ENCODE measurements at regions not wholly inside any gene's neighbourhood (a gene's known extent, or its start where the extent isn't known, plus 50 kb on each side); places are given as distances from the start of the nearest gene placed in this dataset.

DNA sequence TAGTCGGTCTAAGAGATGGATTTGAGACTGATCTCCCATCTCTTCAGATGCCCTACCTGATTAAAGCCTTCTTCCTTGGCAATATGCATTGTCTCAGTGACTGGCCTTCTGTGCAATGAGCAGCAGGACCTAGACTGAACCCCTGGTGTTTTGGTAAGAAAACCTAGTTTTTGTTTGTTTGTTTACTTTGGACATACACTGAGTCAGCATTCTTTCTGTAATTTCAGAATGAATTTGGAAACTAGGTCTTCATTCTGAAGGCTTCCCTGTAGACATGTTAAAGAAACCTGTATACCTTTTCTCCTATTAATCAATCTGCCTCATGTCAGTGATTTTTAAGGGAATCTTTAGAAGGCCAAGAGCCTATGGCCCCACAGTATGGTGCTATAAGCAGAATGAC, 597.5 kb upstream of the HTR2C start:
- no peak for DNase-seq (ENCODE audit: low read depth)
- TF ChIP-seq, protein P1, sequence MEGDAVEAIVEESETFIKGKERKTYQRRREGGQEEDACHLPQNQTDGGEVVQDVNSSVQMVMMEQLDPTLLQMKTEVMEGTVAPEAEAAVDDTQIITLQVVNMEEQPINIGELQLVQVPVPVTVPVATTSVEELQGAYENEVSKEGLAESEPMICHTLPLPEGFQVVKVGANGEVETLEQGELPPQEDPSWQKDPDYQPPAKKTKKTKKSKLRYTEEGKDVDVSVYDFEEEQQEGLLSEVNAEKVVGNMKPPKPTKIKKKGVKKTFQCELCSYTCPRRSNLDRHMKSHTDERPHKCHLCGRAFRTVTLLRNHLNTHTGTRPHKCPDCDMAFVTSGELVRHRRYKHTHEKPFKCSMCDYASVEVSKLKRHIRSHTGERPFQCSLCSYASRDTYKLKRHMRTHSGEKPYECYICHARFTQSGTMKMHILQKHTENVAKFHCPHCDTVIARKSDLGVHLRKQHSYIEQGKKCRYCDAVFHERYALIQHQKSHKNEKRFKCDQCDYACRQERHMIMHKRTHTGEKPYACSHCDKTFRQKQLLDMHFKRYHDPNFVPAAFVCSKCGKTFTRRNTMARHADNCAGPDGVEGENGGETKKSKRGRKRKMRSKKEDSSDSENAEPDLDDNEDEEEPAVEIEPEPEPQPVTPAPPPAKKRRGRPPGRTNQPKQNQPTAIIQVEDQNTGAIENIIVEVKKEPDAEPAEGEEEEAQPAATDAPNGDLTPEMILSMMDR (IDR thresholded peaks at IDR 0.05; ENCODE audit: insufficient read depth, low read length), result no peak
- no peak overlapping the region for H3K4me3 ChIP-seq (ENCODE audit: low read depth, low read length)

DNA sequence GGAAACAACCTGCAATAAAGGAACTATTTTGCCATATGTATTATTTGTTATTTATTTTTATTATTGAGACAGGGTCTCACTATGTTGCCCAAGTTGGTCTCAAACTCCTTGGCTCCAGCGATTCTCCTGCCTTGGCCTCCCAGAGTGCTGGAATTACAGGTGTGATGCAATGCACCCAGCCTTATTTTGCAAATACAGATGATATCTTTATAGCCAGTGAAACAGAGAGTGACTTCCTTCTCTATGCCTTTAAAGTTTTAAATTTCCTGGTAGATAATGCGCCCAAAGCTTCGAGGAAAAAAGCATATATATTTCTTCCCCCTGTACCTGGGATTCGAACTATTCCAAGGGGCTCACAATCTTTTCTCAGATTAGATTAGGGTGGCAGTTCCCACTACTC, 601.1 kb upstream of the HTR2C start:
- no peak for DNase-seq (ENCODE audit: low read depth)
- H3K4me3 ChIP-seq (ENCODE audit: low read depth, low read length), result no peak overlapping the region
- TF ChIP-seq, protein P1 (IDR thresholded peaks at IDR 0.05; ENCODE audit: insufficient read depth, low read length), result no peak

DNA sequence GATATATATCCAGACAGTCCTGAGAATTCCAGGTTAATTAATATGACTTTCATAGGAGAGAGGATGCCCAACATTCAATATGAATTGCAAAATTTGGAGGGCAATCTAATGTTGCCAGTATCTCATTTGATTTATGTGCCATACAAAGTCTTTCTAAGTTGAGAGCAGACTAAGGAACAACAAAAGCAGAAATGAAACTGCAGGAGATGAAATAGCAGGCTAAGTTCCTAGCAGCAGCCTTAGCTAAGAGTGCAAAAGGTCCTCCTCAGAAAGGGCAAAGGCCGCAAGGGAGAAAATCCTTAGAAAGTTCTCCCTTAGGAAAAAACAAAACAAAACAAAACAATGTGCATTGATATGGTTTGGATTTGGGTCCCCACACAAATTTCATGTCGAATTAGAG, 602.9 kb upstream of the HTR2C start:
- TF ChIP-seq, protein P1 (IDR thresholded peaks at IDR 0.05; ENCODE audit: insufficient read depth, low read length), result no peak
- no peak for DNase-seq (ENCODE audit: low read depth)
- H3K4me3 ChIP-seq (ENCODE audit: low read depth, low read length), result no peak overlapping the region

DNA sequence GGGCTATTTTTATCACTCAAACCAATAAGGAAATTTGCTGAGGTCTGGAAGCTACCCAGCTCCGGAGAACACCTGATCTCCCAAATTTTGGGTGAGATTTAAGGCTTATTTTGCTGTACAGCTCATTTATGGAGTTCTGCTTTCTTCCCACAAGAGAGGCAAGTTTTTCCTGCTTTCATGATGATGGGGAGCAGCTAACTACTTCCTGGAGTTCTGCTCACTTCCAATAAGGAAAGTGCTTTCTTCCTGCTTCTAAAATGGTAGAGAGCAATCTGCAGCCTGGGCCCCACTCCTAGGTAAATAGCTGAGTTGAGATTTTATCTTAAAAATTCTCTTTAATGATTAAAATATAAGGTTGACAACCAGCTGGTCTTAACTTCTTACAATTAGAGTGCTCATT, 606.0 kb upstream of the HTR2C start:
- TF ChIP-seq, protein P1 (IDR thresholded peaks at IDR 0.05; ENCODE audit: insufficient read depth, low read length), result no peak
- H3K4me3 ChIP-seq (ENCODE audit: low read depth, low read length), result no peak overlapping the region
- DNase-seq (ENCODE audit: low read depth), result no peak

DNA sequence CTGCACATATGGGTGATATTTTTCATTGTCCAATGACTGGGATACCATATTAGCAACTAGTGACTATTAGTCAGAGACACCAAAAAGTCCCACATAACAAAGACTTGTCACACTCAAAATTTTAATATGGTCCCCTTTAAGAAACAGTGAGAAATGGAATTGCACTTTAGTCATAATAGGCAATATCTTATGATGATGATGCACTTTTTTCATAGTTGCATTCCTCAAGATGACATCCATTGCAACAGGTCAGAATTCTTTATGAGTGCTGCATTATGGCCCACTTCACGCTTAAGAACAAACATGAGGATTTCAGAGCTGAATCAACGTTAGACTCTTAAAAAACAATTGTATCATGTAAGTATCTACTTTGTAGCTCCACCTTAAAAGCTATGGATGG, 608.4 kb upstream of the HTR2C start:
- no peak for DNase-seq (ENCODE audit: low read depth)
- TF ChIP-seq, protein P1 (IDR thresholded peaks at IDR 0.05; ENCODE audit: insufficient read depth, low read length), result no peak

DNA sequence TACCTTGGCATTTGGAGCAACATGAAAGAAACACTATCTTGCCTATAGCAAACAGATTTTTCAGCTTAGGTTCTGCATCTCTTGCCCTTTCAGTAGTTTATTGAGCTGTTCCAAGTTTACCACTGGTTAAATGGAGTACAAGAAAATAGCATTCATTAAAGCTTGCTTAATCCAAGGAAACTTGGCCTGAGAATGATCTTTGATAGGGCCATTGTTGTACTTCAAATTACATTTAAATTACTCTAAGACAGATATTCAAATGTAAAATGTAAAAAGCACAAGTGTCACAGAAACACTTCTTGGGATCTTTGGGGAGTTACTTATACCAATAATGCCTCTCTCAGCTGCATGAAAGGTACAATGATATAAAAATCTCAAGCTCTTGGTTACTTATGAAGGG, 609.0 kb upstream of the HTR2C start:
- H3K4me3 ChIP-seq (ENCODE audit: low read depth, low read length), result no peak overlapping the region
- DNase-seq (ENCODE audit: low read depth), result no peak
- TF ChIP-seq, protein P1 (IDR thresholded peaks at IDR 0.05; ENCODE audit: insufficient read depth, low read length), result no peak

More for the DNA sequence above, 608.4 kb upstream of the HTR2C start:
- H3K4me3 ChIP-seq (ENCODE audit: low read depth, low read length), result no peak overlapping the region

DNA sequence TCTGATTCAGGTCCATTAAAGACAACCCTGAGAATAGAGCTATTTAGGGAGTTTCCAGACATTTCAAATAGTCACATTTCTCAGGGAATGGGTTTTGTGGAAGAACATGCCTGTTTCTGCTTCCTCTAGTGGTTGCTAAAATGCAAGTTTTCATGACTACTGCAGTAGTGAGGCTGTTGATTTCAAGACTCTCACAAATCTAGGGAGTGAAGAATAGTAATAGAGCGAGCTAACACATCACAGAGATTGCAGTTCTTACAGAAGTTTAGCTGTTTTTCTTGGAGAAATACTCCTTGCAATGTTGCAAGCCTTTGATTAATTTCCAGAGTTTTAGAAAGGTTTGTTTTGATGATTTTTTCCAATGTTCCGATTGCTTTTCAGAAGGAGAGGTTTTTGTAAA, 610.2 kb upstream of the HTR2C start:
- DNase-seq (ENCODE audit: low read depth), result no peak
- TF ChIP-seq, protein P1 (IDR thresholded peaks at IDR 0.05; ENCODE audit: insufficient read depth, low read length), result no peak
- H3K4me3 ChIP-seq (ENCODE audit: low read depth, low read length), result no peak overlapping the region
